HepG2 (cell line): ENCODE measurements at regions not wholly inside any gene's neighbourhood (a gene's known extent, or its start where the extent isn't known, plus 50 kb on each side); places are given as distances from the start of the nearest gene placed in this dataset.

ENCODE experiments used
- ADNP ChIP-seq: sonication (generic); formaldehyde crosslinking; IDR thresholded peaks from 2 replicates; pipeline ENCODE4 v1.4.0; 2020; ENCODE audit warnings: missing genetic modification reagents
- ARID3A ChIP-seq: IDR thresholded peaks from 2 replicates; pipeline ENCODE4 v1.6.1; 2012; ENCODE audit warnings: low read depth, low read length, improper control_type of control experiment
- CTCF ChIP-seq: sonication (generic); formaldehyde crosslinking; IDR thresholded peaks from 2 replicates; pipeline ENCODE4 v1.5.0; 2020; ENCODE audit warnings: mild to moderate bottlenecking, missing genetic modification reagents, moderate library complexity
- FOXM1 ChIP-seq: sonication (generic); formaldehyde crosslinking; IDR thresholded peaks from 2 replicates; pipeline ENCODE4 v1.5.0; 2020; ENCODE audit warnings: missing genetic modification reagents
- JUNB ChIP-seq: sonication (generic); formaldehyde crosslinking; IDR thresholded peaks from 2 replicates; pipeline ENCODE4 v1.8.0; 2022; ENCODE audit warnings: missing genetic modification reagents, mild to moderate bottlenecking, borderline replicate concordance
- RAD51 ChIP-seq: fragments of 450-650 bp; IDR thresholded peaks from 2 replicates; pipeline ENCODE4 v1.6.1; 2016; ENCODE audit warnings: borderline replicate concordance
- SMC3 ChIP-seq: IDR thresholded peaks from 2 replicates; pipeline ENCODE4 v1.6.1; 2011; ENCODE audit warnings: low read length, improper control_type of control experiment
- ZFYVE20 ChIP-seq: sonication (generic); formaldehyde crosslinking; IDR thresholded peaks from 2 replicates; pipeline ENCODE4 v1.8.0; 2023; ENCODE audit warnings: low read depth, mild to moderate bottlenecking, moderate library complexity, missing genetic modification reagents, borderline replicate concordance
- ZNF24 ChIP-seq: fragments of 450-650 bp; IDR thresholded peaks from 2 replicates; pipeline ENCODE4 v1.6.1; 2017; ENCODE audit warnings: antibody characterized with exemption, mild to moderate bottlenecking

GRCh38 chr3:193939527-193939926 lies 196.4 kb upstream of the HES1 start:
- TF ChIP-seq ADNP (no peak), FOXM1 (CRISPR knock-in tag) (no peak), RAD51 (no peak), CTCF (CRISPR knock-in tag) (no peak), ARID3A (no peak), SMC3 (no peak), ZFYVE20 (no peak), ZNF24 (no peak), JUNB (CRISPR knock-in tag) (no peak)
